ENCODE measurements at regions not wholly inside any gene's neighbourhood (a gene's known extent, or its start where the extent isn't known, plus 50 kb on each side); places are given as distances from the start of the nearest gene placed in this dataset.

DNA sequence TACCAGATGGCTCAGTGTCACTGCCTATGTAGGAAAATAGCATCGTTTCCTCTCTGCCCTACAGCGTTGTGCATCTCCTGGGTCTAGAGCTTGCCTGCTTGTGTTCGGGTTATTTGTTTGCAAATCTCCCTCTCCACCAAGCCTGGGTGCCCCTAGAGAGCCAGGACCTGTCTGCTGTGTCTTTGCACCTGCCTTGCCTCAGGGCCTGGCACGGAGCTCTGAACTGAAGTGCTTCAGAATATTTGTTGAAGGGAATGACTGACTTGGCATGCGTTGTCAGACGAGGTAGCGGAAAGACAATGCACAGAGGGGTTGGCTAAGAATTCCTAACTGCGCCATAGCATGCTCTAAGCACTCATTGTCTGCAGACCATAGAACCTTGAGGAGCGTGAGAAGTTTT, 263.4 kb downstream of the FGF9 start:
- TF ChIP-seq FOSL1 (IDR thresholded peaks at IDR 0.05; ENCODE audit: low read depth) (no peak), ZNF274 (IDR thresholded peaks at IDR 0.05; ENCODE audit: low read depth, low read length) (no peak), POLR2AphosphoS5 (IDR thresholded peaks at IDR 0.05; ENCODE audit: low read depth, low read length) (no peak), POLR2A (IDR thresholded peaks at IDR 0.05; ENCODE audit: borderline replicate concordance, extremely low read depth, insufficient read depth, insufficient read length) (no peak), SP1 (IDR thresholded peaks at IDR 0.05; ENCODE audit: low read depth) (no peak), EGR1 (IDR thresholded peaks at IDR 0.05; ENCODE audit: low read depth) (no peak), EZH2 (IDR thresholded peaks at IDR 0.05) (no peak), SRF (IDR thresholded peaks at IDR 0.05; ENCODE audit: low read depth) (no peak), SIN3A (IDR thresholded peaks at IDR 0.05; ENCODE audit: low read depth) (no peak), JUND (IDR thresholded peaks at IDR 0.05) (no peak), ZFX (IDR thresholded peaks at IDR 0.05) (no peak)
- TF ChIP-seq, protein P1, sequence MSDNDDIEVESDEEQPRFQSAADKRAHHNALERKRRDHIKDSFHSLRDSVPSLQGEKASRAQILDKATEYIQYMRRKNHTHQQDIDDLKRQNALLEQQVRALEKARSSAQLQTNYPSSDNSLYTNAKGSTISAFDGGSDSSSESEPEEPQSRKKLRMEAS (IDR thresholded peaks at IDR 0.05) = no peak
- TF ChIP-seq, protein P2, sequence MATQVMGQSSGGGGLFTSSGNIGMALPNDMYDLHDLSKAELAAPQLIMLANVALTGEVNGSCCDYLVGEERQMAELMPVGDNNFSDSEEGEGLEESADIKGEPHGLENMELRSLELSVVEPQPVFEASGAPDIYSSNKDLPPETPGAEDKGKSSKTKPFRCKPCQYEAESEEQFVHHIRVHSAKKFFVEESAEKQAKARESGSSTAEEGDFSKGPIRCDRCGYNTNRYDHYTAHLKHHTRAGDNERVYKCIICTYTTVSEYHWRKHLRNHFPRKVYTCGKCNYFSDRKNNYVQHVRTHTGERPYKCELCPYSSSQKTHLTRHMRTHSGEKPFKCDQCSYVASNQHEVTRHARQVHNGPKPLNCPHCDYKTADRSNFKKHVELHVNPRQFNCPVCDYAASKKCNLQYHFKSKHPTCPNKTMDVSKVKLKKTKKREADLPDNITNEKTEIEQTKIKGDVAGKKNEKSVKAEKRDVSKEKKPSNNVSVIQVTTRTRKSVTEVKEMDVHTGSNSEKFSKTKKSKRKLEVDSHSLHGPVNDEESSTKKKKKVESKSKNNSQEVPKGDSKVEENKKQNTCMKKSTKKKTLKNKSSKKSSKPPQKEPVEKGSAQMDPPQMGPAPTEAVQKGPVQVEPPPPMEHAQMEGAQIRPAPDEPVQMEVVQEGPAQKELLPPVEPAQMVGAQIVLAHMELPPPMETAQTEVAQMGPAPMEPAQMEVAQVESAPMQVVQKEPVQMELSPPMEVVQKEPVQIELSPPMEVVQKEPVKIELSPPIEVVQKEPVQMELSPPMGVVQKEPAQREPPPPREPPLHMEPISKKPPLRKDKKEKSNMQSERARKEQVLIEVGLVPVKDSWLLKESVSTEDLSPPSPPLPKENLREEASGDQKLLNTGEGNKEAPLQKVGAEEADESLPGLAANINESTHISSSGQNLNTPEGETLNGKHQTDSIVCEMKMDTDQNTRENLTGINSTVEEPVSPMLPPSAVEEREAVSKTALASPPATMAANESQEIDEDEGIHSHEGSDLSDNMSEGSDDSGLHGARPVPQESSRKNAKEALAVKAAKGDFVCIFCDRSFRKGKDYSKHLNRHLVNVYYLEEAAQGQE (IDR thresholded peaks at IDR 0.05; ENCODE audit: low read depth) = no peak
- ChIA-PET POLR2A (no interaction called here), CTCF (no interaction called here), RAD21 (ENCODE audit: low non-redundant PET in 1 of 2, low total read pairs in 2 of 2, uncharacterized antibody in 2 of 2, unreplicated experiment in 2 of 2) (no interaction called here)
- ATAC-seq = no peak
- no peak overlapping the region for H2AFZ ChIP-seq (ENCODE audit: low read depth, low read length, poor library complexity, severe bottlenecking)
- H3K4me3 ChIP-seq (replicated peaks in 1 of 2; ENCODE audit: low read depth in 1 of 2, low read length in 2 of 2) = no peak overlapping the region
- BruUV-seq (replicated peaks) = no TSS peak
- H3K9me2 ChIP-seq (ENCODE audit: insufficient read depth) = no peaks in the 10 kb centered on the region
- H3K9ac ChIP-seq (ENCODE audit: low read length) = no peak overlapping the region
- H3K27me3 ChIP-seq (ENCODE audit: insufficient read depth, low read length) = peaks cover 3% of the 10 kb centered on the region; the same call in 1 of the 2 replicates
- DNase-seq (ENCODE audit: low read depth, low spot score) = no peak
- intact Hi-C loops (cut with micrococcal nuclease) = no loop called here
- no peaks in the 10 kb centered on the region for H3K4me1 ChIP-seq (ENCODE audit: control insufficient read depth in 1 of 2, insufficient read depth in 2 of 2, low read length in 2 of 2)
- H4K20me1 ChIP-seq (ENCODE audit: insufficient read depth) = no peaks in the 10 kb centered on the region
- no peaks in the 10 kb centered on the region for H3K79me2 ChIP-seq (ENCODE audit: insufficient read depth, low read length)
- no peaks in the 10 kb centered on the region for H3K9me3 ChIP-seq (ENCODE audit: control insufficient read depth in 1 of 2, insufficient read depth in 1 of 2, low read depth in 1 of 2, low read length in 2 of 2)
- H3K36me3 ChIP-seq (ENCODE audit: control insufficient read depth in 1 of 2, insufficient read depth in 2 of 2, low read length in 2 of 2) = no peaks in the 10 kb centered on the region
- H3K27ac ChIP-seq (ENCODE audit: low read depth, low read length) = no peak overlapping the region
- H3K4me2 ChIP-seq (ENCODE audit: low read length) = no peak overlapping the region

Measured in HCT116 (cell line).